ENCODE measurements at regions not wholly inside any gene's neighbourhood (a gene's known extent, or its start where the extent isn't known, plus 50 kb on each side); places are given as distances from the start of the nearest gene placed in this dataset.
"Not testable (repeated sequence)": the region's sequence is repeated elsewhere in the genome, so short reads cannot be mapped to it uniquely, and the experiment has no call there.

GRCh38 chr3:20480786-20481365, 294.9 kb upstream of the SGO1 start:
- TF ChIP-seq NANOG (IDR thresholded peaks at IDR 0.05; ENCODE audit: borderline replicate concordance) (peak; percentile 71; the same call in 1 of the 2 replicates), CTCF (conservative IDR thresholded peaks at IDR 0.05; ENCODE audit: low read depth in 2 of 2) (no peak), CREB1 (CRISPR knock-in tag; IDR thresholded peaks at IDR 0.05; ENCODE audit: low read depth) (no peak)
- H3F3A ChIP-seq (replicated peaks; ENCODE audit: low read depth), result no peaks in the 10 kb centered on the region
- ATAC-seq, result peak; percentile 70
- peak overlapping the region; percentile 1; the same call in 1 of the 2 replicates for H2AFZ ChIP-seq
- Mint-ChIP-seq H3K36me3 (ENCODE audit: low read depth) (peaks cover 26% of the 10 kb centered on the region), H3K4me3 (no peak overlapping the region; the same call in 2 of the 3 replicates), H3K27ac (peak overlapping the region; percentile 82), H3K27me3 (ENCODE audit: insufficient read depth, low read depth, poor library complexity) (no peaks in the 10 kb centered on the region), H3K9me3 (peaks cover 30% of the 10 kb centered on the region), H3K4me1 (peaks cover 23% of the 10 kb centered on the region)
- peak overlapping the region; percentile 92 for H3K27ac ChIP-seq (ENCODE audit: low read depth)
- H3K27me3 ChIP-seq (ENCODE audit: insufficient read depth), result no peaks in the 10 kb centered on the region
- H3K4me1 ChIP-seq (ENCODE audit: insufficient read depth), result peaks cover 13% of the 10 kb centered on the region
- no peak overlapping the region for H3K4me3 ChIP-seq
- no peaks in the 10 kb centered on the region for H4K20me1 ChIP-seq (replicated peaks; ENCODE audit: insufficient read depth)
- H3K4me2 ChIP-seq, result peak overlapping the region; percentile 42
- no peaks in the 10 kb centered on the region for H3K79me2 ChIP-seq (replicated peaks; ENCODE audit: insufficient read depth)
- 0 out of 2 replicates have a peak, but pooled peaks cover 4% of the 10 kb centered on the region for H3K36me3 ChIP-seq (ENCODE audit: insufficient read depth)
- peaks cover 10% of the 10 kb centered on the region for H3K9me2 ChIP-seq (ENCODE audit: insufficient read depth)
- peak; percentile 48 for DNase-seq (ENCODE audit: low spot score)

DNA sequence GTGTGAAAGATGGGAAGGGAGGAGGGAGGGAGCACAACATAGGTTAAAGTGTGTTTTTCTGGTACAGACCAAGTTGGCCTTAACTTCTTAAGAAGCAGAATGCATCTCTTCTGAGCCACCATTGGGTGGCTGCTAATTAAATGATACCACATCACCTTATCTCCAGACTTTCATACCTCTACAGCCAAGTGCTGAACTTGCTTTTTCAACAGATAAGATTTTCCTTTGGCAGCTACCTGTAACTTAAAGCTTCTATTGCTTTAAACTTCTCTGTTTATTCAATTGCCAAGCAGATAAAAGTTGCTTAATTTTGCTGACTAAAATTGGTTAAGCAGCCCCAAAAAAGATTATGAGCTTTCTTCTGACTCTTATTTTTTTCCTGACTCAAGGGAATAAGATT, 292.4 kb upstream of the SGO1 start:
- H3K4me1 Mint-ChIP-seq, result peaks cover 23% of the 10 kb centered on the region
- H3K36me3 ChIP-seq (ENCODE audit: insufficient read depth), result no peaks in the 10 kb centered on the region
- H3K36me3 Mint-ChIP-seq (ENCODE audit: low read depth), result peaks cover 15% of the 10 kb centered on the region
- H4K20me1 ChIP-seq (replicated peaks; ENCODE audit: insufficient read depth), result no peaks in the 10 kb centered on the region
- no peak overlapping the region for H3K4me3 ChIP-seq
- H3K4me2 ChIP-seq, result no peak overlapping the region
- no peaks in the 10 kb centered on the region for H3K27me3 Mint-ChIP-seq (ENCODE audit: insufficient read depth, low read depth, poor library complexity)
- peaks cover 10% of the 10 kb centered on the region for H3K9me2 ChIP-seq (ENCODE audit: insufficient read depth)
- no peaks in the 10 kb centered on the region for H3F3A ChIP-seq (replicated peaks; ENCODE audit: low read depth)
- H2AFZ ChIP-seq, result peak overlapping the region; percentile 68
- H3K27me3 ChIP-seq (ENCODE audit: insufficient read depth), result no peaks in the 10 kb centered on the region
- H3K27ac Mint-ChIP-seq, result no peak overlapping the region; the same call in 1 of the 2 replicates
- H3K27ac ChIP-seq (ENCODE audit: low read depth), result no peak overlapping the region
- peaks cover 13% of the 10 kb centered on the region for H3K4me1 ChIP-seq (ENCODE audit: insufficient read depth)
- H3K4me3 Mint-ChIP-seq, result no peak overlapping the region
- TF ChIP-seq ETS1 (IDR thresholded peaks at IDR 0.05) (no peak), REST (IDR thresholded peaks at IDR 0.05; ENCODE audit: unreplicated experiment) (no peak), STAT1 (IDR thresholded peaks at IDR 0.05; ENCODE audit: unreplicated experiment) (no peak), NANOG (IDR thresholded peaks at IDR 0.05; ENCODE audit: borderline replicate concordance) (no peak), CTCF (conservative IDR thresholded peaks at IDR 0.05; ENCODE audit: low read depth in 2 of 2) (no peak), ZNF331 (CRISPR knock-in tag; IDR thresholded peaks at IDR 0.05; ENCODE audit: low read depth) (no peak), EZH2 (IDR thresholded peaks at IDR 0.05; ENCODE audit: low read depth, unreplicated experiment) (no peak)
- DNase-seq (ENCODE audit: low spot score) (no peak), ATAC-seq (no peak)
- peaks cover 15% of the 10 kb centered on the region for H3K9me3 Mint-ChIP-seq
- no peaks in the 10 kb centered on the region for H3K79me2 ChIP-seq (replicated peaks; ENCODE audit: insufficient read depth)

GRCh38 chr3:20464237-20464636, 278.2 kb upstream of the SGO1 start:
- H2AFZ ChIP-seq; H3K4me1 ChIP-seq (ENCODE audit: insufficient read depth); H3K36me3 ChIP-seq (ENCODE audit: insufficient read depth); H3K27me3 ChIP-seq (ENCODE audit: insufficient read depth); H3K4me1 Mint-ChIP-seq; ATAC-seq; H3K4me3 Mint-ChIP-seq; H3F3A ChIP-seq (replicated peaks; ENCODE audit: low read depth); H3K79me2 ChIP-seq (replicated peaks; ENCODE audit: insufficient read depth); H3K9me2 ChIP-seq (ENCODE audit: insufficient read depth); H3K36me3 Mint-ChIP-seq (ENCODE audit: low read depth); H4K20me1 ChIP-seq (replicated peaks; ENCODE audit: insufficient read depth); DNase-seq (ENCODE audit: low spot score); H3K27ac Mint-ChIP-seq; H3K4me2 ChIP-seq; H3K4me3 ChIP-seq; H3K27ac ChIP-seq (ENCODE audit: low read depth); H3K27me3 Mint-ChIP-seq (ENCODE audit: insufficient read depth, low read depth, poor library complexity): not testable (repeated sequence)
- H3K9me3 Mint-ChIP-seq, result peaks cover 13% of the 10 kb centered on the region
